IPS-NIHi11 (cell line): ENCODE measurements at regions not wholly inside any gene's neighbourhood (a gene's known extent, or its start where the extent isn't known, plus 50 kb on each side); places are given as distances from the start of the nearest gene placed in this dataset.
"Not testable (repeated sequence)": the region's sequence is repeated elsewhere in the genome, so short reads cannot be mapped to it uniquely, and the experiment has no call there.

ENCODE experiments used
- DNase-seq: peaks from one replicate; pipeline ENCODE4 v3.0.0; 2012; ENCODE audit warnings: mixed read lengths, low spot score

DNA sequence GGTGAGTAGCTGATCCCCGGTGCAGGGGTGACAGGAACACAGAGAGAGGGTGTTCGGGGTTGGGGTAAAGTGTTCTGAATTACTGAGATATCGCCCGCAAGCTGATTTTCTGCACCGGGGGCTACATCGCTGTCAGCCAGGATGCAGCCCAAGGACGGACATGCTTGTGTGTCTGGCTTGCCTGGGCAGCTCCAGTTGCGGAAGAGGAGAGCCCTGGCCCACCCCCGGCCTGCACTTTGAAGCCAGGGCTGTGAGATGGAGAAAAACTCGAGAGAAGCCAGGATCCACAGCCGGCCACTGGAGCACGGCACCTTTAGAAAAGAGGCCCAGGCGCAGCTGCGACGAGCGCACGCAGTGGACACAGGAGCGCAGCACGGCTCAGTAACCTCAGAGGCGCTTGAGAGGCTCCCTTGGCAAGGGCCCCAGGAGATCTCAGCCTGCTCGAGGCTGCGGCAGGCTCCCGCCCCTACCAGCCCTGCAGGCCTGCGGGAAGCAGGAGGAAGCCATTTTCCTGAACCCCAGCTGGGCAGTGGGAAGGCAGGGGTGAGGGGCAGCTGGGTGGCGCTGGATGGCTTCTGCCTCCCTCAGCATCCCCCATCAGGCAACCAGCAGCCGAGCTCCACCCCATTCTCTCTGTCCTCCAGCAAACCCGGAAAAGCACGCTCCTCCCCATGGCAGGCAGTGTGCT is 59.2 kb downstream of the C9orf50 start:
- no peak for DNase-seq

DNA sequence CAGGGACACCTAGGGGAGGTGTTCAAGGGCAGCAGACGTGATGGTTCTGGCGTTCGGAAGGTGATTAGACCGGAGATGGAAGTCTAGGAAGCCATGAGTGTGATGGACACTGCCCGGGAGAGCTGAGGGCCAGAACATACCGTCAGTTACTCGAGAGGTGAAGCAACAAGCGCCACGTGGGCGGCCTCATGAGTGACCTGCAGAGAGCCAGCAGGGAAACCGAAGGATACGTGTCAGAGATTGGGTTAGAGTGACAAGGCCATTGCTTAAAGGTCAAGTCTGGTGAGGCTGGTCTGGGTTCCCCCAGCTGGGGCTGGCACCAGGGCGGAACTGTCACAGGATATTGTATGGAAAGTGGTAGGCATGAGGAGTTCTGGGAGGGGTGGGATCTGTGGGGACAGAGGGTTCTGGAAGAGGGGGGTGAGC is 60.0 kb downstream of the C9orf50 start:
- no peak for DNase-seq

DNA sequence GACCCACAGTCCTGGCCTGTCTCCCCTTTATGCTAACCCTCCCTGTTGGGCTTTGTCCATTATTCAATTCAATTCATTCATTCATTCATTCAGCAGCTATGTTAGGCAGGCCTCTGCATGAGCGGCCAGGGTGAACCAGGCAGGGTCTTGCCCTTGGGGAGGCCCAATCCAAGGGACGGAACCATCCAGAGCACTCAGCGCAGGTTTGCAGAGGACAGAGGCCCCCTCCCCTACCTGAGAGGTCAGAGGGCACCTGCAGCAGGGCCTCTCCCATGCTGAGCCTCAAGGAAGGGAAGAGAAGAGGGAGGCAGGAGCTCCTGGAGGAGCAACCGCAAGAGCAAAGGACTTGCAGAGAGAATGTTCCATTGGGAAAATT is 61.4 kb downstream of the C9orf50 start:
- peak; percentile 46 for DNase-seq

DNA sequence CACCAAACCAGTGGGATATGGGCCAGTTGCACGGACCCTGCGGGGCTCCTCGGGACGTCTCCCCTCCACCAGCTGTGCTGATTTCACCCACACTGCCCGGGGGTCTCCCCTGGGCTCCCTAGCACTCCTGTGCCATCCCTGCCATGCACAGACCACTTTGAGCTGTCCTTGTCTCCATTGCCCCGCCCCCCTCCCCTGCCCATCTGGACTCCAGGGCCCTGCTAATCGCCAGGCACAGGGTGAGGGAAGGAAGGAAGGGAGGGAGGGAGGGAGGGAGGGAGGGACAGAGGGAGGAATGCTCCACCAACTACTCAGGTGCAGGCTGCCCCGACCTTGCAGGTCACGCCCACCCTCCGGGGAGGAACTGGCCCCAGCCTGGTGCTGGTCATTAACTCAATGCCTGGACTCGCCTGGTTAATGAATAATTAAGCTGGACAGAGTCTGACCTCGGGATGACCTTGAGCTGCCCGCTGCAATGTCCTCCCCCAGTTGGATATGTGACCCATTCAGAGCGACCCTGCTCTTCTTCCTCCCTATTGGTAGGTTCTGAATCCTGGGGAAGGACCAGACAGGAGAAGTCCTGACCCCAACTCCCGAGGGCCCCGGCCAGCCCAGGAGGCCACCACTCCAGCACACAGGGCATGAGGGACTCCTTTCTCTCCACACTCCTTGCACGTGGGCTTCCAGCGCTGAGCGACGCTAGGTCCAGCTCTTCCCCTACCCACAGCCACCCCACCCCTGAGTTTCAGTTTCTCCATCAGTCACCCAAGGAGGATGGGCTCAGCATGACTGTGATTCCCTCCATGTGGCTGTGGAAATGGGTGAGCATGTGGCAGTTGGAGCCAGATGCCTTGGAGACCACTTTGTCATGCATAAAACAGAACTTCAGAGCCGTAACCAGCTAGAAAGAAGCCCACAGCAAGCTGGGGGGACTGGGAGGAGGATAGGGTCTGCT is 62.1 kb downstream of the C9orf50 start:
- DNase-seq: peak; percentile 85

DNA sequence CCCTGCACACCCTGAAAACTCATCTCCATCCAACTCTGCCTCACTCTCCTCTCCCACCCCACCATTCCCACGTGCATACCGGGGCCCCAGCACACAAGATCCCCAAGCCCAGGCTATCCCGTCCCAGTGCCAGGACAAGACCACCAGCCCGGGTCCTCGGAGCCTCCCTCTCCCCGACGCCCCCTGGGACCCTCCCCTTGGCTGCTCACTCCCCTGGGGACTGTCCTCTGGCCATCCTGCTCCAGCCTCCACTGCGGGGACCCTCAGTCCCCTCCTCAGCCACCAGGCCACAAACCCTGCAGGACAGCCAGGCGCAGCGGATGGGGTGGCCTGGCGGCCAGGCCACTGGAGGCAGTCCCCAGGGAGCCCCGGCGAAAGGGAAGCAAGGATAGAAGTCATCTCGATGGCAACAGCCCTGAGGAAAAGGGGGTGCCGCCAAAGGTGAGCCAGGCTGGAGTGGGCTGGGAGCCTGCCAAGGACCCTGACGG is 62.8 kb downstream of the C9orf50 start:
- no peak for DNase-seq

DNA sequence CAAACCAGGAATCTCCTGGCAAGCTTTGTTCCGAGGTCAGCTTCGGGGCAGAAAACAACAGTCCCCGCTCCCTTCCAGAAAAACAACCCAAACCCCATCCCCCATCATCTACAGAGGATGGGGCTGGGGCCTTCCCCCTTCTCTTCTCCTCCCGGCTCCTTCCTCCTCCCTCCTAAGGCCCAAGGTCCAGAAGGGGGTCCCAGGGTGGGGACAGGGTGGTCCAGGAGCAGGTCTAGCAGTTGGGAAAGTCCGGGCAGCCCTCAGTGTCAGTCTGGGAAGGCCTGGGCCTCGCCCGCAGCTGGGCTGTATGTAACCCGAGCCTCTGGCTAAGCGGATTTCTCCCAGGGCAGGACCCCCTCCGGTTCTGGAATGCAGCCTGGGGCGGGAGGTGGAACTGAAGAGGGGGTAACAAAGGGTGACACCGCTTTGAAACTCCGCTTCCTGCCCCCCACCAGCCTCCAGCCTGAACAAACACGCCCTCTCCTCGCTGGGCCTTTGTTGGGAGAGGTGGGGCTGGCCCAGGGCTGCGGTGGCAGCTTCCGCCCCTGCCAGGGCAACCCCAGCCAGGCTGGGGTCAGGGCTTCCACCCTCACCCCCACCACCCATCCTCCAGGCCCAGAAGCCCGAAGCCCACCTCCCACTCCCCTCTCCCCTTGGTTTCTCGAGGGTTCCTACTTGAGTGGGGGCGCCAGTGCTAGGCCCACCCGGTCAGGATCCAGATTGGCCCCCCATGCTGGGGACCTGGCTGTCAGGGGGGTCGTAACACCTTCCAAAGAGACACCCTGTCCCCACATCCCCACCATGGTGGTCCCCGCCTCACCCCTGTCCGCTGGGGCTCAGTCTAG is 63.5 kb downstream of the C9orf50 start:
- peak; percentile 91 for DNase-seq

DNA sequence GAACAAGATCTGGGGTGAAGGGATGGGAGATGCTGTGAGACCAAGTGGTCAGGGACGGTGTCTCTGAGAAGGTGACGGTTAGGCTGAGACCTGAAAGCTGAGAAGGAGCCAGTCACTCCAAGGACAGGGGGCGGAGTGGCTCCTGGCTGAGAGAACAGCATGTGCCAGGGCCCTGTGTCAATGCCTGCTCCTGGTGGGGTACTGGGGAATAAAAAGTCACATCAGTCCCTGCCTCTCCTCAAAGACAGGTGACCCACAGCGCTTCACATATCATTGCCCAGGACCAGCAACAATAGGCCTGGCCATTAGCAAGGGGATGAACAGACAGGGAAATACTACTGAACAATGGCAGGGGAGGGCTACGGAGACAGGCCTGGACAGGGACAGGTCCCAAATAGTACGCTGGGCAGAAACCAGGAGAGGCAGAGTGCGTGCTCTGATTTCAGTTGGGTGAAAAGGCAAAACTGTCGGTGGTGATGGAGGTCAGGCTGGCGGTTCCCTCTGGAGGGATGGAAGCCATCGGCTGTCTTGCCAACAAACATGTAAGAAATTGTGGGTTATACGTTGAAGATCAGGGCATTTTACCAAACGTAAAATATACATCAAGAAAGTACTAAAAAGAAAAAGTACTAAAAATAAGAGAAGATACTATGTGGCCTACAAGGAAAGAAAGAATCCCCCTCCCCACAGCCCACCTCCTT is 64.3 kb downstream of the C9orf50 start:
- DNase-seq: no peak

DNA sequence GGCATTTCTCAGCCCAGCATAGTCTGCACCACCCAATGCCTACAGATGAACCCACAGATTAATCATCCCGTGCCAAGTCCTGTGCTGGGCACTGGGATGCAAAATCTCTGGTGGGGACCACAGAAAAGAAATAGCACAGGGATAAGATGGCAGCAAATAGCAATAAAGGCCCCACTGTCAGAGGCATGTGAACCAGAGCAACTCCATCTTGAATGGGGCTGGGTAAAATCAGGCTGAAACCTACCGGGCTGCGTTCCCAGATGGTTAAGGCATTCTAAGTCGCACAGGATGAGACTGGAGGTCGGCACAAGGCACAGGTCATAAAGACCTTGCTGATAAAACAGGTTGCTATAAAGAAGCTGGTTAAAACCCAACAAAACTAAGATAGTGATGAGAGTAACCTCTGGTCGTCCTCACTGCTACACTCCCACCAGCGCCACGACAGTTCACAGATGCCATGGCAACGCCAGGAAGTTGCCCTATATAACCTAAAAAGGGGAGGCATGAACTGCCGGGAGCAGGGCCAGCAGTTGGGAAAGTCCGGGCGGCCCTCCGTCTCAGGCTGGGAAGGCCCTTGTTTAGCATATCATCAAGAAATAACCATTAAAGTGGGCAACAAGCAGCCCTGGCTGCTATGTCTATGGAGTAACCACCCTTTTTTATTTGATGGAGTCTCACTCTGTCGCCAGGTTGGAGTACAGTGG is 65.2 kb downstream of the C9orf50 start:
- no peak for DNase-seq

DNA sequence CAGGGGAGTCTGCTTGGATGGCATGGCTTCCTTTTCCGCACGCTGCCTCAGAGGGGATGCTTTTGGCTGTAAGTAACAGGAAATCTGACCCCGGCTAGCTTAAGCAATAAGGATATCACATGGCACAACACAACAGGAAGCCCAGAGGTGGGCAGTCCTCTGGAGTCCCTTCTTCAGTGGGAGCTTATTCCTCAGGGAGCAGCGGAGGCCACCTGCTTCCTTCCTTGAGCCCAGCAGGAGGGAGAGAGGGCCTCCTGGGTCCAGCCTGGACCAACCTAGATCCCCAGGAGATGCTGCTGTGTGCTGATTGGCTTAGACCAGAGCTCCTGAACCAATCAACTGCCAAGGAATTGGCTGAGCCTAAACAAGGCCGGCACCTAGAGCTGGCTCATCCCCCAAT is 66.3 kb downstream of the C9orf50 start:
- DNase-seq: peak; percentile 72

DNA sequence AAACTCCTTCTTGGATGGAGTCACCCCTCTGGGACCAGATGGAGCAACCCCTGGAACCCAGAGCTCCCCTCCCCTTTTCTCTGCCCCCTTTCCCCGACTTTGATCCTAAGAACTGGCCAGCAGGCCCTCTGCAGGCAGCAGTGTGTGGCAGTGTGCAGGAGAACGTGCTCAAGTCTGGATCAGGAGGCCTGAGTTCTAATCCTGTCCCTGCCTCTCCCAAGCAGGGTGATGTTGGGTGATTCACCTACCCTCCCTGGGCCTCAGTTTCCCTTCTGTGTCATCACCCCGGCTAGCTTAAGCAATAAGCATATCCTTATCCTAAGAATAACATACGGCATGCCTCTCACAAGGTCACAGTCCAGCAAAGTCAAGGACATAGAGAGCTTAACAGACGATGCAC is 67.6 kb downstream of the C9orf50 start:
- no peak for DNase-seq

DNA sequence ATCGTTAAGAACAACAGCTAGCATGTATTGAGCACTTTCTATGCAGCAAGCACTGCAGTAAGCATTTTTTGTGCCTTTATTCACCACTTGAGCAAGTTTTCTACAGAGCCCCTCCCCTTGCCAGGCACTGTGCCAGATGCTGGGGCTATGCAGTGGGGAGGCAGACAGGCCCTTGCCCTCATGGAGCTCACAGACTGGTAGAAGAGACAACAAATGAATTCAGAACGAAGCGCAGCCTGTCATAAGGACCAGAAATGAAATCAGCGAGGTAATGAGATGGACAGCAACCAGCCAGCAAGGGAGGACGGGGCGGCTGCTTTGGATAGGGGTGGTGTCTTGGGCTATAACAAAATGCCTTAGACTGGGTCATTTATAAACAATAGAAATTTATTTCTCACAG is 68.8 kb downstream of the C9orf50 start:
- DNase-seq: no peak

DNA sequence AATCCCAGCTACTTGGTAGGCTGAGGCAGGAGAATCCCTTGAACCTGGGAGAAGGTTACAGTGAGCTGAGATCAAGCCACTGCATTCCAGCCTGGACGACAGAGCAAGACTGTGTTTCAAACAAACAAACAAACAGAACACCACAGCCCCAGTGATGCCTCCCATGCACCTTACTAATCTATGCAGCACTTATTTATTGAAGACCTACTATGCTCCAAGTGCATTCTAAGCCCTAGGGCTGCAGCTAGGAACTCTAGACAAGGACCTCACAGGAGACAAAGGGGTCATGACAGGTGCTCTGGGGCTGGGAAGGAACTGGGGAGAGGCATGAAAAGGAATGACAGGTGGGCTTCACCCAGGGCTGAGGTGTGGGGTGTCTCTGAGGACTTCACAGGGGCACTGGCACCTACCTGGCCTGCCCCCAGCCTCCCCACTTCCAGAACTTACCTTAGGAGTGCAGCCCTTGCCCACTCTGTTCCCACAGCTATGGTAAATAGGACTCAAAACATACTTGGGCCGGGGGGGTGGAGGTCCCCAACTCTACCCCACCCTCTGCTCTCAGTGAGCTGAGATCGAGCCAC is 69.4 kb downstream of the C9orf50 start:
- no peak for DNase-seq

DNA sequence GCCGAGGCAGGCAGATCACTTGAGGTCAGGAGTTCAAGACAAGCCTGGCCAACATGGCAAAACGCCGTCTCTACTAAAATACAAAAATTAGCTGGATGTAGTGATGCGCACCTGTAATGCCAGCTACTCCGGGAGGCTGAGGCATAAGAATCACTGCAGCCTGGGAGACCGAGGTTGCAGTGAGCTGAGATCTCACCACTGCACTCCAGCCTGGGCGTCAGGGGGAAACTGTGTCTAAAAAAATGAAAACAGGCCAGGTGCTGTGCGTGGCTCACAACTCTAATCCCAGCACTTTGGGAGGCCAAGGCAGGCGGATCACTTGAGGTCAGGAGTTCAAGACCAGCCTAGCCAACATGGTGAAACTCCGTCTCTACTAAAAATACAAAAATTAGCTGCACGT is 69.9 kb downstream of the C9orf50 start:
- DNase-seq: not testable (repeated sequence)

DNA sequence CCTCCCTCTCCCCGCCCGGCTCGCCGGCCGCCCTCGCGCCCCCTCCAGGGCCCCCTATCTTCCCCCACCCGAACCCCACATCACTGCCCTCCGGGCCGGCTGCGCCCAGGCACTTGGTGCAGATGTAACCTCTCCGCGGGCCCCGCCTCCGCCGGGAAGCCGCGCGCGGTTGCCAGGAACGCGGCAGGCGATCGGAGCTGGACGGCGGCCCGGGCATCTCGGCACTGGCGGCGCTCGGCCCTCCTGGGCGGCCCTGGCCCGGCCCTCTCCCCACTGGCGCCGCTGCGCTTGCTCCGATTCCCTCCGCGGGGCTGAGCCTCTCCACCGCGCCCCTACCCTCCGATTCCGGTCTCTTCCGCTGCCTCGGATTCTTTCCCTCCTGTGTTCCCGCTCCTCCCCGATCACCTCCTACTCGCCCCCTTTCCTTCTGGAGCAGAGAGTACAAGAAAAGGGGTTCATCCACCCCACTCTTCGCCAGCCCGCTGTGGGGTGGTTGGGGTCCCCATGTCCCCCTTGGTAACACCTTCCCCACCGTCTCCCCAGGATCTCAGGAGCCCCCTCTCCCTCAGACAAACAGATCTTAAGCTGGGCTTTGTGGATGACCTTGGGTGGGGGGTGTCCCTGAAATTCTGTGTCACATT is 70.6 kb downstream of the C9orf50 start:
- DNase-seq: peak; percentile 79

DNA sequence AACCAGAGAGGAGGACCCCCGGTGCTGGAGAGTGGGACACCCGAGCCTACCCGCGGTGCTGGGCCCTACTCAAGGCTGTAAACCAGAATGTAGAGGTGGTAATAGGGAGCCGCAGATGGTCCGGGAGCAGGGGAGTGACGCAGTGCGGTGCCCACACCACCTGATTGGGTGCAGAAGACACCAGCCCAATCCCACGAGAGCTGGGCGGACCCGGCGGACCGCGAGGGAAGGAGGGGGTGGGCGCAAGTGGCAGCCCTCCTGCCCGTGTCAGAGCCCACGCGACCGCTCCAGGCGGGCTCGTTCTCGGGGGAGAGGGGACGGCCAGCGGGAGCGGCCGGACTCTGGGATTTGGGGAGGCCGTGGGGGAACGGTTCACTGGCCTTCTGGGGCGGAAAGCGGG is 71.2 kb downstream of the C9orf50 start:
- DNase-seq: peak; percentile 43

DNA sequence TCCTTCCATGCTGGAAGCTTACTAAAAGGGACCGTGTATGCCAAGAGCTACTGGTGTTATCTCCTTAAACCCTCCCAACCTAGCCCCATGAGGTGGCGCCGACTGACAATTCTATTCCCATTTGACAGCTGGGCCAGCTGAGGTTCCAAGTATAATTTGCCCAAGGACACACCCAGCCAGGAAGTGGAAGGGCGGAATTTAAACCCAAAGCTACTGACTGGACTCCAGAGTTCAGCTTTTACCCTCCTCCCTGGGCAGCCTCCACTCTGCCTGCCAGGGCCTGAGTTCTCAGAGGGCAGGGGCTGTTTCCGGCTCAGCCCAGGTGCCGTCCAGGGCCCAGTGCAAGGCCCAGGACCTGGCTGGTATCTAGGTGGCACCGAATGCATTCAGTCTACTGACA is 71.8 kb downstream of the C9orf50 start:
- no peak for DNase-seq

DNA sequence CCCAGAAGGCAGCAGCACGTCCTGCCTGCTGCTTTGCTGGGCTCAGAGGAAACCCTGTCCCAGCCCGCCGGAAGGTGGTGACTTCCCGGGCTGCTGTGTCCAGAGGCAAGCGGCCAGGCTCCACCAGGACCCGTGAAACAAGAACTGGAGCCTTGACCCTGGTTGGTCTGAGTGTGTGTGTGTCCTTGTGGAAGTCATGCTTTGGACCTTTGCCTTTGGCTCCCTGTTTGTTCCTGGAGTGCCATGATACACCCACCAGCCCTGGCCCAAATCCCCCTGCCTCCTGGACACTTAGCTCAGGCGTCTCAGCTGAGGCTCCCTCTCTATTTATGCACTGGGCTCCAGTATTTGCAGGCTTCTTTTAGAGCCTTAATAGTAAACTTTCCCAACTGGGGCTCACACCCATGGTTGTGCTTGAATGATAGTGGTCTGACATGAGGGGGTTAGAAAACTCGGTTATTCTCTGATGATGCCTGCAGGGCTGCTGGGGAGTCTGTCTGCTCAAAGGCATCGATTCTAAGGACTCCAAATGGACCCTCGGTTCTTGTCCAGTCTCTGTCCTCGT is 72.2 kb downstream of the C9orf50 start:
- DNase-seq: no peak

DNA sequence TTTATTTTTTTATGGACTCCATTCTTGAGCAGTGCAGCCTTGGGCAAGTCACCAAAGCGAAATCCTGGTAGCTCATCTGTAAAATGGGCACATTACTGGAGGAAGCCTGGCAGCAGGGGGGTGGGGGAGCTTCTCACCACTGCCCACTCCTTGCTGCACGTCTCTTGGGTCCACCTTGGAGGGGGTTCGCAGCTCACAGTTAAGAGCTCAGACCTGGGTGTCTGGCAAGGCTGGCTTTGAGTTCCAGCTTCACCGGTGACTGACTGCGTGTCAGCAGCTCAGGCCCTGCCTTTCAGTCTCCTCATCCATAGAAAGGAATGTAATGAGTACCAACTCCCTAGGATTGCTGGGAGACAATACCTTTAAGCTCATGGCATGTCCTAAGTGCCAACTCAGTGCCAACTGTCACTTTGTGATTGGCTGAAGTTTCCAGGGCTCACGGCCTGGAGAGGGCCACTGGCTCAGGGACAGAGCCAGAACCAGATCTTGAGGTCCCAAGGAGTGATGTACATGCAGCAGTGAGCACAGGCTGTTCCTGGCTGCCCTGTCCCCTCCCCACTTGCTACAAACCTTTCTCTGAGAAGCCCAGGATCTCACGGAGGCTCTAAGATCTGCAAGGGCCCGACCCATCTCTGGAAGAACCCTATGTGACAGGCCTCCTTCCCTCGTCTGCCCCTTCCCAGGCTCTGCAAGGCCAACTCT is 72.9 kb downstream of the C9orf50 start:
- DNase-seq: no peak

DNA sequence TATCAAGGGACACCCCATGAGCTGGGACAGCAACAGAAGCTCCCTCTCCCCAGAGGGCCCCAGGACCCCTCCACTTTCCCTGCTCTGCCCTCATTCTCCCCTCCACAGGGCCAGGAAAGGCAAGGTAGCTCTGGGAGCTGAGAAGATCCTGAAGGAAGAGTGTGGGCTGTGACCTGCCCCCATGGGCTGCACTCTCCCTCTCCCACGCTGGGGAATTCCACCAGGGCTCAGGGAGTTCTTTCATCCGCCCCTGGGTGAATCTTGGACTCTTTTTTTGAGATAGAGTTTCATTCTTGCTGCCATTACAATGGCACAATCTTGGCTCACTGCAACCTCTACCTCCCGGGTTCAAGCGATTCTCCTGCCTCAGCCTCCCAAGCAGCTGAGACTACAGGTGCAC is 73.8 kb downstream of the C9orf50 start:
- DNase-seq: no peak
